Mucosa of rectum (tissue), 2 donors: ENCODE measurements at regions not wholly inside any gene's neighbourhood (a gene's known extent, or its start where the extent isn't known, plus 50 kb on each side); places are given as distances from the start of the nearest gene placed in this dataset.

ENCODE experiments used
- H3K27ac ChIP-seq, 2 donors: one replicate each; pipeline ENCODE4 v1.7.0; 2013; ENCODE audit warnings: inconsistent platforms in 2 of 2, low read depth in 2 of 2, low read length in 2 of 2
- H3K27me3 ChIP-seq, 2 donors: one replicate each; pipeline ENCODE4 v1.7.0; 2013; ENCODE audit warnings: low read length in 2 of 2; ENCODE audit not compliant: control insufficient read depth in 2 of 2, insufficient read depth in 2 of 2
- H3K36me3 ChIP-seq, 2 donors: one replicate each; pipeline ENCODE4 v1.7.0; 2013; ENCODE audit warnings: low read length in 2 of 2; ENCODE audit not compliant: control insufficient read depth in 2 of 2, insufficient read depth in 2 of 2
- H3K4me1 ChIP-seq, 2 donors: one replicate each; pipeline ENCODE4 v1.7.0; 2013; ENCODE audit warnings: low read length in 2 of 2, mild to moderate bottlenecking in 1 of 2; ENCODE audit not compliant: control insufficient read depth in 2 of 2, insufficient read depth in 2 of 2
- H3K4me3 ChIP-seq, 2 donors: one replicate each; pipeline ENCODE4 v1.7.0; 2013; ENCODE audit warnings: low read length in 2 of 2
- H3K9ac ChIP-seq, 2 donors: one replicate each; pipeline ENCODE4 v1.7.0; 2013; ENCODE audit warnings: low read length in 2 of 2, low read depth in 1 of 2, mild to moderate bottlenecking in 1 of 2
- H3K9me3 ChIP-seq, 2 donors: one replicate each; pipeline ENCODE4 v1.7.0; 2013; ENCODE audit warnings: low read length in 2 of 2; ENCODE audit not compliant: control insufficient read depth in 2 of 2
- donor health status: healthy.
- donor health status: Normal muscosa, but diverticular disease.

- H3K9ac ChIP-seq, result no peak overlapping the region
- H3K27me3 ChIP-seq, result no peaks in the 10 kb centered on the region
- no peak overlapping the region for H3K27ac ChIP-seq
- H3K9me3 ChIP-seq, result no peaks in the 10 kb centered on the region
- H3K36me3 ChIP-seq, result no peaks in the 10 kb centered on the region
- H3K4me1 ChIP-seq, result no peaks in the 10 kb centered on the region
- no peak overlapping the region for H3K4me3 ChIP-seq
Observed at GRCh38 chr15:100775581-100776185, 103.9 kb upstream of the ALDH1A3 start.

- no peak overlapping the region for H3K4me3 ChIP-seq
Observed at GRCh38 chr15:100777821-100778220, 101.8 kb upstream of the ALDH1A3 start.

GRCh38 chr15:100778831-100779288 lies 100.8 kb upstream of the ALDH1A3 start:
- no peaks in the 10 kb centered on the region for H3K4me1 ChIP-seq
- no peaks in the 10 kb centered on the region for H3K36me3 ChIP-seq
- H3K27me3 ChIP-seq, result no peaks in the 10 kb centered on the region
- no peak overlapping the region for H3K4me3 ChIP-seq
- H3K9ac ChIP-seq, result no peak overlapping the region
- no peak overlapping the region for H3K27ac ChIP-seq
- H3K9me3 ChIP-seq, result no peaks in the 10 kb centered on the region

More at GRCh38 chr15:100777821-100778220, 101.8 kb upstream of the ALDH1A3 start:
- H3K9me3 ChIP-seq, result no peaks in the 10 kb centered on the region
- H3K27me3 ChIP-seq, result no peaks in the 10 kb centered on the region
- H3K4me1 ChIP-seq, result no peaks in the 10 kb centered on the region
- H3K27ac ChIP-seq, result no peak overlapping the region
- no peak overlapping the region for H3K9ac ChIP-seq
- H3K36me3 ChIP-seq, result no peaks in the 10 kb centered on the region

GRCh38 chr15:100779331-100780207 lies 100.1 kb upstream of the ALDH1A3 start:
- Histone ChIP-seq H3K27ac (no peak overlapping the region), H3K36me3 (no peaks in the 10 kb centered on the region), H3K4me3 (no peak overlapping the region), H3K9me3 (no peaks in the 10 kb centered on the region), H3K27me3 (no peaks in the 10 kb centered on the region), H3K4me1 (no peaks in the 10 kb centered on the region), H3K9ac (no peak overlapping the region)

GRCh38 chr15:100780208-100780800 lies 99.3 kb upstream of the ALDH1A3 start:
- H3K4me1 ChIP-seq, result no peaks in the 10 kb centered on the region
- H3K4me3 ChIP-seq, result no peak overlapping the region
- H3K9me3 ChIP-seq, result no peaks in the 10 kb centered on the region
- no peaks in the 10 kb centered on the region for H3K36me3 ChIP-seq
- H3K9ac ChIP-seq, result no peak overlapping the region
- no peak overlapping the region for H3K27ac ChIP-seq
- no peaks in the 10 kb centered on the region for H3K27me3 ChIP-seq

- H3K36me3 ChIP-seq, result no peaks in the 10 kb centered on the region
- no peak overlapping the region for H3K4me3 ChIP-seq
- no peaks in the 10 kb centered on the region for H3K9me3 ChIP-seq
- H3K9ac ChIP-seq, result no peak overlapping the region
- no peaks in the 10 kb centered on the region for H3K4me1 ChIP-seq
- no peak overlapping the region for H3K27ac ChIP-seq
- no peaks in the 10 kb centered on the region for H3K27me3 ChIP-seq
Observed at GRCh38 chr15:100781061-100781960, 98.3 kb upstream of the ALDH1A3 start.

GRCh38 chr15:100781961-100782530 lies 97.6 kb upstream of the ALDH1A3 start:
- Histone ChIP-seq H3K9ac (no peak overlapping the region), H3K4me1 (no peaks in the 10 kb centered on the region), H3K27me3 (no peaks in the 10 kb centered on the region), H3K4me3 (no peak overlapping the region), H3K36me3 (no peaks in the 10 kb centered on the region), H3K9me3 (no peaks in the 10 kb centered on the region), H3K27ac (no peak overlapping the region)

GRCh38 chr15:100783291-100783690 lies 96.3 kb upstream of the ALDH1A3 start:
- Histone ChIP-seq H3K4me3 (no peak overlapping the region), H3K9ac (no peak overlapping the region), H3K27me3 (no peaks in the 10 kb centered on the region), H3K9me3 (no peaks in the 10 kb centered on the region), H3K36me3 (no peaks in the 10 kb centered on the region), H3K27ac (no peak overlapping the region), H3K4me1 (no peaks in the 10 kb centered on the region)

- Histone ChIP-seq H3K36me3 (no peaks in the 10 kb centered on the region), H3K4me3 (no peak overlapping the region), H3K4me1 (no peaks in the 10 kb centered on the region)
Observed at GRCh38 chr15:100783760-100784492, 95.7 kb upstream of the ALDH1A3 start.

More at GRCh38 chr15:100783760-100784492, 95.7 kb upstream of the ALDH1A3 start:
- Histone ChIP-seq H3K27me3 (no peaks in the 10 kb centered on the region), H3K27ac (no peak overlapping the region), H3K9ac (no peak overlapping the region), H3K9me3 (no peaks in the 10 kb centered on the region)
